GM18519 (cell line): ENCODE measurements at regions not wholly inside any gene's neighbourhood (a gene's known extent, or its start where the extent isn't known, plus 50 kb on each side); places are given as distances from the start of the nearest gene placed in this dataset.
"Not testable (repeated sequence)": the region's sequence is repeated elsewhere in the genome, so short reads cannot be mapped to it uniquely, and the experiment has no call there.

Experiments used
- ATAC-seq: cut with Tn5 transposase; IDR thresholded peaks from one replicate; pipeline ENCODE4 v1.9.1; 2021; ENCODE audit warnings: mild to moderate bottlenecking, moderate library complexity; ENCODE audit not compliant: unreplicated experiment, low FRiP score

- no peak for ATAC-seq
Observed at GRCh38 chr4:58111818-58112217, 1001.6 kb upstream of the IGFBP7 start.

- ATAC-seq, result no peak
Observed at GRCh38 chr4:58093352-58093751, 983.2 kb upstream of the IGFBP7 start.

GRCh38 chr4:58090539-58090938, 980.4 kb upstream of the IGFBP7 start:
- ATAC-seq, result no peak

- ATAC-seq, result no peak
Observed at GRCh38 chr4:58081356-58081755, 971.2 kb upstream of the IGFBP7 start.

GRCh38 chr4:58075724-58076123, 965.5 kb upstream of the IGFBP7 start:
- no peak for ATAC-seq

- no peak for ATAC-seq
Observed at GRCh38 chr4:58074382-58074781, 964.2 kb upstream of the IGFBP7 start.

- no peak for ATAC-seq
Observed at GRCh38 chr4:58070726-58071125, 960.5 kb upstream of the IGFBP7 start.

- no peak for ATAC-seq
Observed at GRCh38 chr4:58064653-58065052, 954.5 kb upstream of the IGFBP7 start.

- ATAC-seq, result no peak
Observed at GRCh38 chr4:58063404-58064160, 953.4 kb upstream of the IGFBP7 start.

- no peak for ATAC-seq
Observed at GRCh38 chr4:58061967-58062366, 951.8 kb upstream of the IGFBP7 start.

GRCh38 chr4:58050439-58050838, 940.3 kb upstream of the IGFBP7 start:
- ATAC-seq, result no peak

GRCh38 chr4:58048491-58048890, 938.3 kb upstream of the IGFBP7 start:
- ATAC-seq, result no peak

GRCh38 chr4:58042176-58042575, 932.0 kb upstream of the IGFBP7 start:
- ATAC-seq, result no peak

- no peak for ATAC-seq
Observed at GRCh38 chr4:57993944-57994343, 883.8 kb upstream of the IGFBP7 start.

- ATAC-seq, result no peak
Observed at GRCh38 chr4:57989430-57989829, 879.2 kb upstream of the IGFBP7 start.

GRCh38 chr4:57985161-57985560, 875.0 kb upstream of the IGFBP7 start:
- ATAC-seq, result no peak

GRCh38 chr4:57981123-57981522, 870.9 kb upstream of the IGFBP7 start:
- ATAC-seq, result no peak

- ATAC-seq, result no peak
Observed at GRCh38 chr4:57974821-57975220, 864.6 kb upstream of the IGFBP7 start.

- ATAC-seq, result no peak
Observed at GRCh38 chr4:57973819-57974218, 863.6 kb upstream of the IGFBP7 start.

GRCh38 chr4:57971261-57971660, 861.1 kb upstream of the IGFBP7 start:
- no peak for ATAC-seq

- ATAC-seq, result no peak
Observed at GRCh38 chr4:57966987-57967760, 857.0 kb upstream of the IGFBP7 start.

- not testable (repeated sequence) for ATAC-seq
Observed at GRCh38 chr4:57965431-57965830, 855.2 kb upstream of the IGFBP7 start.
